GM12892 (cell line): ENCODE measurements at regions not wholly inside any gene's neighbourhood (a gene's known extent, or its start where the extent isn't known, plus 50 kb on each side); places are given as distances from the start of the nearest gene placed in this dataset.

ENCODE experiments used
- POLR2A ChIP-seq: IDR thresholded peaks from 2 replicates; pipeline ENCODE4 v1.6.1; 2011; ENCODE audit warnings: low read depth, low read length, control low read depth
- TAF1 ChIP-seq: IDR thresholded peaks from 2 replicates; pipeline ENCODE4 v1.6.1; 2011; ENCODE audit warnings: low read depth, mild to moderate bottlenecking, control low read depth, low read length, borderline replicate concordance

- no peak for TF ChIP-seq POLR2A
- no peak for TF ChIP-seq TAF1
Observed at GRCh38 chr5:163624431-163624830, 119.0 kb downstream of the MAT2B start.
